T-cell (primary cell): ENCODE measurements at regions not wholly inside any gene's neighbourhood (a gene's known extent, or its start where the extent isn't known, plus 50 kb on each side); places are given as distances from the start of the nearest gene placed in this dataset.

Experiments used
- ATAC-seq, 4 experiments: fragments of 200-7000 bp in 3 of 4; fragments of 150-1000 bp in 1 of 4; cut with Tn5 transposase; replicated peaks in 1 of 4; 1 replicate in 3 of 4; 2 replicates in 1 of 4; pipeline ENCODE4 v1.10.0; 2021; ENCODE audit warnings: moderate library complexity in 3 of 4, mild to moderate bottlenecking in 2 of 4, moderate number of reproducible peaks in 1 of 4
- CTCF ChIA-PET, 2 donors: fragments of 300-600 bp; sonication (Branson Sonifier 250); formaldehyde crosslinking; loops; one replicate each; lab custom pipeline; 2022; ENCODE audit warnings: antibody characterized with exemption in 2 of 2; lab: Charles Lee
- POLR2A ChIA-PET, 2 donors: fragments of 300-600 bp; sonication (Branson Sonifier 250); formaldehyde crosslinking; loops; one replicate each; lab custom pipeline; 2022; ENCODE audit warnings: antibody characterized with exemption in 2 of 2; lab: Charles Lee
- DNase-seq, 35 experiments: peaks; one replicate each; pipeline versions ENCODE4 v3.0.0 to v3.0.0-alpha.2; 2013 to 2023
- H3K27ac ChIP-seq: one replicate; pipeline ENCODE4 v1.5.1; 2013; ENCODE audit warnings: low read length
- H3K27me3 ChIP-seq, 2 experiments: replicated peaks in 1 of 2; 1 replicate in 1 of 2; 2 replicates in 1 of 2; pipeline versions ENCODE4 v1.6.1 to v1.7.0; 2013; ENCODE audit warnings: low read length in 1 of 2, mixed read lengths in 1 of 2; ENCODE audit not compliant: control insufficient read depth in 2 of 2, insufficient read depth in 2 of 2; ENCODE audit errors: extremely low read depth in 1 of 2
- H3K36me3 ChIP-seq, 2 donors: 1 replicate in 1 of 2; 2 replicates in 1 of 2; pipeline versions ENCODE4 v1.6.1 to v1.7.0; 2013; ENCODE audit warnings: low read length in 1 of 2; ENCODE audit not compliant: control insufficient read depth in 2 of 2, insufficient read depth in 1 of 2; ENCODE audit errors: extremely low read depth in 1 of 2
- H3K4me1 ChIP-seq, 2 experiments: 1 replicate in 1 of 2; 2 replicates in 1 of 2; pipeline versions ENCODE4 v1.6.1 to v1.7.0; 2013; ENCODE audit warnings: low read length in 2 of 2, mixed read lengths in 1 of 2; ENCODE audit not compliant: insufficient read depth in 2 of 2, control insufficient read depth in 1 of 2; ENCODE audit errors: extremely low read depth in 1 of 2
- H3K4me3 ChIP-seq, 2 donors: 1 replicate in 1 of 2; 2 replicates in 1 of 2; pipeline versions ENCODE4 v1.5.1 to v1.7.0; 2013; ENCODE audit warnings: mild to moderate bottlenecking in 2 of 2, low read length in 1 of 2, moderate library complexity in 1 of 2; ENCODE audit not compliant: control insufficient read depth in 1 of 2; ENCODE audit errors: extremely low read depth in 1 of 2
- H3K9me3 ChIP-seq: 2 replicates; pipeline ENCODE4 v1.7.0; 2013
- H3K27ac Mint-ChIP-seq, 2 donors: one replicate each; pipeline ENCODE4 v1.8.0; 2020 to 2021; ENCODE audit warnings: mild to moderate bottlenecking in 2 of 2, mixed read lengths in 2 of 2
- H3K27me3 Mint-ChIP-seq, 2 donors: one replicate each; pipeline ENCODE4 v1.8.0; 2021 to 2022; ENCODE audit warnings: mixed read lengths in 2 of 2
- H3K36me3 Mint-ChIP-seq: one replicate; pipeline ENCODE4 v1.8.0; 2021; ENCODE audit warnings: mixed read lengths
- H3K4me1 Mint-ChIP-seq, 3 donors: one replicate each; pipeline ENCODE4 v1.8.0; 2020 to 2022; ENCODE audit warnings: mixed read lengths in 3 of 3, mild to moderate bottlenecking in 1 of 3
- H3K4me3 Mint-ChIP-seq, 3 donors: one replicate each; pipeline ENCODE4 v1.8.0; 2020 to 2022; ENCODE audit warnings: mild to moderate bottlenecking in 3 of 3, mixed read lengths in 3 of 3, moderate library complexity in 3 of 3
- H3K9me3 Mint-ChIP-seq, 3 donors: one replicate each; pipeline ENCODE4 v1.8.0; 2020 to 2022; ENCODE audit warnings: mixed read lengths in 3 of 3
- WGBS: methylation state at CpG from one replicate; pipeline ENCODE4 v1.1.5; 2013; ENCODE audit warnings: missing lambda C conversion rate; ENCODE audit not compliant: insufficient coverage; 5-methylcytosine and 5-hydroxymethylcytosine counted together

DNA sequence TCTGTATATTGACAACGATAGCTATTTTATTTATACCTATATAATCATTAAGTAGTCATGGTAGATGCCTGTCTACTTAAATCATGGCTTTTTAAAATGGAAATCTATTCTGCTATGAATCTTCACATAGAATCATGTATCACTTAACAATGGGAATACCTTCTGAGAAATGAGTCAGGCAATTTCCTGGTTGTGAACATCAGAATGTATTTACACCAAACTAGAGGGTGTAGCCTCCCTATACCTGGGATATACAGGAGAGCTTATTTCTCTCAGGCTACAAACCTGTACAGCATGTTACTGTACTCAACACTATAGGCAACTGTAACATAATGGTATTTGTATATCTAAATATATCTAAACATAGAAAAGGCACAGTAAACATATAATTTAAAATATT is 502.3 kb downstream of the ZWINT start:
- H3K4me3 Mint-ChIP-seq = no peak overlapping the region
- Histone ChIP-seq H3K27ac (no peak overlapping the region), H3K4me3 (no peak overlapping the region), H3K9me3 (no peaks in the 10 kb centered on the region), H3K36me3 (no peaks in the 10 kb centered on the region), H3K27me3 (no peaks in the 10 kb centered on the region), H3K4me1 (no peaks in the 10 kb centered on the region)
- POLR2A ChIA-PET = no interaction called here
- peaks cover 0 to 13% (median 5%) of the 10 kb centered on the region in 3 donors for H3K9me3 Mint-ChIP-seq
- H3K27ac Mint-ChIP-seq = no peak overlapping the region
- DNase-seq (no peak), ATAC-seq (no peak)
- no peaks in the 10 kb centered on the region for H3K4me1 Mint-ChIP-seq
- no peaks in the 10 kb centered on the region for H3K36me3 Mint-ChIP-seq
- WGBS = no CpG with 5 or more reads among the region's 1 CpG
- CTCF ChIA-PET = no interaction called here
- H3K27me3 Mint-ChIP-seq = no peaks in the 10 kb centered on the region

DNA sequence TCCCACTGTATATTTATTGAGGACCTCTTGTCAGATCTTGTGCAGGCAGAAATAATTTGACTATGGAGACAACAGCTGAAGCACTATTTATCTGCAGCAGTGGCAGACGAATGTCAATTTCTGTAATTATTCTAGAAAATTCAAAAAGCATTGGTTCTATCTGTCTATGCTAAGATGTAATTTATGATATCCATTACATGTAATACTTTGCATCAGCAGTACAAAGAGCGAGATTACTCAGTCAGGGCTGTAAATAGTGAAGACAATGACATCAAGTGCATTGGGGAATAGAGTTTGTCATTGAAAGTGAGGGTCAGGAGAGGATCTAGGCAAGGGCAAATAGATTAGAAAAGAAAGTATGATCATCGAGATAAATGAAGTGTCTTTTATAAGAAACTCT is 508.2 kb downstream of the ZWINT start:
- Mint-ChIP-seq H3K4me1 (no peaks in the 10 kb centered on the region), H3K9me3 (peaks cover 4 to 15% (median 6%) of the 10 kb centered on the region in 3 donors), H3K27ac (no peak overlapping the region), H3K4me3 (no peak overlapping the region), H3K27me3 (no peaks in the 10 kb centered on the region), H3K36me3 (no peaks in the 10 kb centered on the region)
- DNase-seq = no peak
- ChIA-PET CTCF (no interaction called here), POLR2A (no interaction called here)
- Histone ChIP-seq H3K4me1 (no peaks in the 10 kb centered on the region), H3K27me3 (no peaks in the 10 kb centered on the region), H3K36me3 (no peaks in the 10 kb centered on the region), H3K27ac (no peak overlapping the region), H3K9me3 (no peaks in the 10 kb centered on the region), H3K4me3 (no peak overlapping the region)
- no peak for ATAC-seq
- 40% methylated on average over 1 of the region's 3 CpGs for WGBS

DNA sequence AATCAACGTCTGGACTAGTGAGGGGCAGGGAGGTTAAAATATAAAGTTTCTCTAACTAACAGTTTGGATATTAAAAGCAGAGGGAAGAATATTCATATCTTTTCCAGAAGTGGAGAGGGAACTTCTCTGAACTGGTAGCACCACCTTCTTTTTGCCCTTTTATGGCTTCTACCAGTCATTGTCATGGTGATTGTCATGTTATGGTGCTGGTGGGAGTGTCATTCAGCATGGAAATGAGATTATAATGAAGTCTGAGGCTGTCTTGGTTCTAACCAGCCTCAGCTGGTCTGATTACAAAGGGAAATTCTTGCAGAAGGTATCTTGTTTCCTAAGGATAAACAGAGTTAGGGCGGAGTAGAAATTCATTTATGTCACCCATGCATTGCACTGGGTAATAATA is 523.8 kb downstream of the ZWINT start:
- no peak overlapping the region for H3K4me3 Mint-ChIP-seq
- H3K4me3 ChIP-seq = no peak overlapping the region
- peaks cover 0 to 14% (median 12%) of the 10 kb centered on the region in 3 donors for H3K9me3 Mint-ChIP-seq
- WGBS = no CpG with 5 or more reads among the region's 2 CpGs
- H3K27me3 Mint-ChIP-seq = no peaks in the 10 kb centered on the region
- H3K4me1 ChIP-seq = no peaks in the 10 kb centered on the region
- no peaks in the 10 kb centered on the region for H3K9me3 ChIP-seq
- POLR2A ChIA-PET = no interaction called here
- no peaks in the 10 kb centered on the region for H3K36me3 ChIP-seq
- H3K27me3 ChIP-seq = no peaks in the 10 kb centered on the region
- H3K27ac Mint-ChIP-seq = no peak overlapping the region
- no peaks in the 10 kb centered on the region for H3K36me3 Mint-ChIP-seq
- H3K4me1 Mint-ChIP-seq = no peaks in the 10 kb centered on the region
- DNase-seq = no peak
- CTCF ChIA-PET = no interaction called here
- no peak overlapping the region for H3K27ac ChIP-seq
- ATAC-seq = no peak

DNA sequence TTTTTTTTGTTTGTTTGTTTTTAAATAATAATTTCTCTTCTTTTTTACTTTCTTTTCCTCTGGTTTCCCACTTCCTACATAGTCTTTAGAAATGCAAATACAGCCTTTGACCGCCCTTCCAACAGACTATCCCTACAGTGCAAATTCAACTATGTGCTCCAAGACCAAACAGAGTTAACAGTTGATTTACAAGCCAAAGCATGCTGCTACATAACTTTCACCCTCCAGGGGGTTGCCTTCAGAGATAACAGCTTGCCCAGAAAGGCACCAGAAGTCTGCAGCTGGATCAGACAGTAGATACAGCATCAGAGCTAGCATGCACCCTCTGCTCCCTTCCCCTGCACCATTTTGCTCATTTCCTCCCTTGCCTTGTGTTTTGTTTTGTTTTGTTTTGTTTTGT is 539.0 kb downstream of the ZWINT start:
- Histone ChIP-seq H3K4me1 (no peaks in the 10 kb centered on the region), H3K27me3 (no peaks in the 10 kb centered on the region), H3K36me3 (no peaks in the 10 kb centered on the region), H3K4me3 (no peak overlapping the region), H3K9me3 (peaks cover 2% of the 10 kb centered on the region), H3K27ac (no peak overlapping the region)
- WGBS = 80% methylated on average over 1 of the region's 1 CpG
- H3K27ac Mint-ChIP-seq = no peak overlapping the region
- ChIA-PET CTCF (no interaction called here), POLR2A (no interaction called here)
- H3K36me3 Mint-ChIP-seq = no peaks in the 10 kb centered on the region
- ATAC-seq = no peak
- no peaks in the 10 kb centered on the region for H3K27me3 Mint-ChIP-seq
- H3K4me1 Mint-ChIP-seq = no peaks in the 10 kb centered on the region
- DNase-seq = no peak
- no peak overlapping the region for H3K4me3 Mint-ChIP-seq
- peaks cover 25 to 34% (median 28%) of the 10 kb centered on the region in 3 donors for H3K9me3 Mint-ChIP-seq

DNA sequence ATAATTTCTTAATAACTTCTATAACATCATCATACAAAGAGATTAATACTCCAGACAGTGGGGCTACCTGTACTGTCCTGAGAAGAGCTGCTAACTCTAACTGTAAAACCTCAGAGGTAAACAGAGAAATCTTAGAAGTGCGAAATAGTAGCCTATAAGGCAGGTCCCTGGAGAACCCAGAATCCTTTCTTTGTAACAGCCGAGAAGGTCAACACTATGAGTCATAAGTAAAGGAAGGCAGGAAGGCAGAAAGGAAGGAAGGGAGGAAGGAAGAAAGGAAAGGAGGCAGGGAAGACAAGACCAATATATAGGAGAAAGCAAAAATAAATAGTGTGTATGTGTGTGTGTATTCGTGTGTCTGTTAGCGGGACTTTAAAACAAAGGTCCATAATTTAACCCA is 540.6 kb downstream of the ZWINT start:
- H3K9me3 Mint-ChIP-seq = peaks cover 29 to 34% (median 32%) of the 10 kb centered on the region in 3 donors

DNA sequence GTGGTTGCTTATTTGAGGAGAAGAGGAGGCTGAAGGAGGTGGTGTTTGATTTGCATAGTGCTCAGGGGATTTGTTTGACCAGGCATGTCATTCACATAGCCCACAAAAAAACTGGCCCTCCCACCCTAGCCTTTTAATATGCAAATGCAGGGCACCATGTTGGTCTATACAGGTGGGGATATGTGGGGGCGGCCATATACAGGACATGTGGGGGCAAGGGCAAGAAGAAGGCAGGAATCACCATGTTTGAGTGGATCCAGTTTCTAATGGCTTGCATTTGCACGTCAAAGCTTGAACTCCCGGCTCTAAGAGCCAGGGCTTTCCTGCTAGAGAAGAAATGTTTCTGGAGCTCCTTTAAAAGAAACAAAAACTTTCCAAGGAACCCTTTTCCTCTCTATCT is 541.0 kb downstream of the ZWINT start:
- H3K4me3 Mint-ChIP-seq = no peak overlapping the region
- Histone ChIP-seq H3K27me3 (no peaks in the 10 kb centered on the region), H3K9me3 (peaks cover 3% of the 10 kb centered on the region), H3K36me3 (no peaks in the 10 kb centered on the region), H3K4me3 (no peak overlapping the region), H3K27ac (no peak overlapping the region), H3K4me1 (no peaks in the 10 kb centered on the region)
- ChIA-PET POLR2A (no interaction called here), CTCF (no interaction called here)
- H3K27ac Mint-ChIP-seq = no peak overlapping the region
- no peaks in the 10 kb centered on the region for H3K27me3 Mint-ChIP-seq
- no peaks in the 10 kb centered on the region for H3K4me1 Mint-ChIP-seq
- H3K9me3 Mint-ChIP-seq = peaks cover 25 to 32% (median 29%) of the 10 kb centered on the region in 3 donors
- 50% methylated on average over 1 of the region's 3 CpGs for WGBS
- no peak for ATAC-seq
- no peaks in the 10 kb centered on the region for H3K36me3 Mint-ChIP-seq
- no peak for DNase-seq

More for the DNA sequence above, 540.6 kb downstream of the ZWINT start:
- no peaks in the 10 kb centered on the region for H3K36me3 ChIP-seq
- H3K36me3 Mint-ChIP-seq = no peaks in the 10 kb centered on the region
- H3K4me3 ChIP-seq = no peak overlapping the region
- DNase-seq = no peak
- ATAC-seq = no peak
- WGBS = 70% methylated on average over 1 of the region's 4 CpGs
- no peak overlapping the region for H3K4me3 Mint-ChIP-seq
- H3K27me3 ChIP-seq = no peaks in the 10 kb centered on the region
- H3K4me1 Mint-ChIP-seq = no peaks in the 10 kb centered on the region
- no peaks in the 10 kb centered on the region for H3K4me1 ChIP-seq
- H3K27me3 Mint-ChIP-seq = no peaks in the 10 kb centered on the region
- H3K9me3 ChIP-seq = peaks cover 3% of the 10 kb centered on the region
- H3K27ac Mint-ChIP-seq = no peak overlapping the region
- POLR2A ChIA-PET = no interaction called here
- CTCF ChIA-PET = no interaction called here
- no peak overlapping the region for H3K27ac ChIP-seq
